ENCODE measurements at regions not wholly inside any gene's neighbourhood (a gene's known extent, or its start where the extent isn't known, plus 50 kb on each side); places are given as distances from the start of the nearest gene placed in this dataset.
"Not testable (repeated sequence)": the region's sequence is repeated elsewhere in the genome, so short reads cannot be mapped to it uniquely, and the experiment has no call there.

DNA sequence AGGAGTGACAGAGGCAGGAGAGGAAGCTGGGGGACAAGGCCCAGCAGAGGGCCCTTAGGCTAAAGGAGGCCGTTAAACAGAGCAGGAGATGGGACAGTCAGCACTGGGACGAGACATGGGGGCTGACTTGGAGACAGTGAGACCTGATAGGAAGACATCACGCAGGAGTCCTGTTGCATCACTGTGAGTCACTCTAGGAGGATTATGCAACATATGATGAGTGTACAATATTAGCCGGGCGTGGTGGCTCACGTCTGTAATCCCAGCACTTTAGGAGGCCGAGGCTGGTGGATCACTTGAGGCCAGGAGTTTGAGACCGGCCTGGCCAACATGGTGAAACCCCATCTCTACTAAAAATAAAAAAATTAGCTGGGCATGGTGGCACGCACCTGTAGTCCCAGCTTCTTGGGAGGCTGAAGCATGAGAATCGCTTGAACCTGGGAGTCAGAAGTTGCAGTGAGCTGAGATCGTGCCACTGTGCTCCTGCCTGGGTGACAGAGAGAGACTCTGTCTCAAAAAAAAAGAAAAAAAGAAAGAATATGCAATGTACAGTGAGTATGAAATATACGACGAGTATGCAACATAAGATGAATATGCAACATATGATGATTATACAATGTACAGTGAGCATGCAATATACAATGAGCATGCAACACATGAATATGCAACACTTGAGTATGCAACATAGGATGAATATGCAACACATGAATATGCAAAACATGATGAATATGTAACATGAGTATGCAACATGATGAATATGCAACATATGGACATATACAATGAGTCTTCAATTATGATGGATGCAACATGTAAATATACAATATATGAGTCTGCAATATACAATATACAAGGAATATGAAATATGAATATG, 83.3 kb upstream of the ID2 start:
- Mint-ChIP-seq H3K4me3 (no peak overlapping the region), H3K9me3 (ENCODE audit: low read depth) (no peaks in the 10 kb centered on the region), H3K4me1 (ENCODE audit: low read depth) (peaks cover 4% of the 10 kb centered on the region), H3K27me3 (no peaks in the 10 kb centered on the region), H3K36me3 (no peaks in the 10 kb centered on the region), H3K27ac (no peak overlapping the region)

DNA sequence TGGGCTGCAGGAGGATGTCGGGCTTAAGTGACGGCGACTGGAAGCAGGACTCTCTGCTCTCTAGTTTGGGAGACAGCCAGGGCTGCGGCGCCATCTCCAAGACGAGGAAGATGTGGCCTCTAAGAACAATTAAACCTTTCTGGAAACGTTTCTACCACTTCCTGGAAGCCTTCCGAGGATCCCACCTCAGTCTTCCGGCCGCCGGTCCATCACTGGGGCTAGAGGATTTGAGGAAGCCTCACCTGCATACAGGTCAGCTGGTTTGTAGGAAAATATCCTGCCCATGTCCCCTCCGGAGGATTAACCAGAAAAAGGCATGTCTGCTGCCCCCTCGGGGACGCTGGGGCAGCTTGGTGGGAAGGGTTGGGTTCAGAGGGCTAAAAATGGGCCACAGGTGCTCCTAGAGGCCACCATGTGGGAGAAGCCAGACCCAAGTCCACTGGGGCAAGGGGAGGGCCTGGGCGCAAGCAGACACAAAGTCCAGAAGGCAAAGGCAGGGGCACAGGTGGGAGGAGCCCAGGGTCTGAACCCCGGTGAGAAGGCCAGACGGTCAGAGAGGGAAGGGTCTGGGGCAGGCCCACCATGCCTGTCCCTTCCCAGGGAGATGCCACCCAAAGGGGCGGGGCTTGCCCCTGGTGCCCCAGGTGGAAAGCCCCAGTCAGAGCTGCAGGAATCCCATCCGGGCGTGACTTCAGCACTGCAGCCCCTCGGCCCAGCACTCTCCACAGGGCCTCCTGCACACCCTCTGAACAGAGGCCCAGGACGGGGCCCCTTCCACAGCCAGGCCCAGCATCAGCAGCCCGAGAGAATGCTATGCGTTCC, 82.2 kb upstream of the ID2 start:
- Mint-ChIP-seq H3K27me3 (no peaks in the 10 kb centered on the region), H3K27ac (no peak overlapping the region), H3K9me3 (ENCODE audit: low read depth) (no peaks in the 10 kb centered on the region), H3K4me3 (no peak overlapping the region), H3K4me1 (ENCODE audit: low read depth) (no peaks in the 10 kb centered on the region), H3K36me3 (no peaks in the 10 kb centered on the region)

DNA sequence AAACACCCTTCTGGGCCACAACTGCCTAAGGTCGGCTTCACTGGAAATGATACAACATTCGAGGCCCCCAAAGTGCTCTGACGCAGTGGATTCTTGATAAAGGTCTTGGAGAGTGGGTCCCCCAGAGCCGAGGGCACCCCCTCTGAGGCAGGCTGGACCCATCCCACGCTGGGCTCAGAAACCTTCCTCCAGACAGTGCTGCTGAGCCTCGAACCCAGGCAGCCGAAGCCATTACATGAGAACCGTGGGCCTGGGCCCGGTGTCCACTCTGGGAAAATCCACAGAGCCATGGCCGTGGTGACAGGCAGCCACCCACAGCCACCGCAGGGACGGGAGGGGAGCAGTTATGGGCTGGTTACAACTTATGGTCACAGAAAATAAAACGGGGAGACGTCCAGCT, 81.4 kb upstream of the ID2 start:
- Mint-ChIP-seq H3K27me3 (no peaks in the 10 kb centered on the region), H3K9me3 (ENCODE audit: low read depth) (no peaks in the 10 kb centered on the region), H3K36me3 (no peaks in the 10 kb centered on the region), H3K4me3 (no peak overlapping the region), H3K4me1 (ENCODE audit: low read depth) (no peaks in the 10 kb centered on the region), H3K27ac (no peak overlapping the region)

DNA sequence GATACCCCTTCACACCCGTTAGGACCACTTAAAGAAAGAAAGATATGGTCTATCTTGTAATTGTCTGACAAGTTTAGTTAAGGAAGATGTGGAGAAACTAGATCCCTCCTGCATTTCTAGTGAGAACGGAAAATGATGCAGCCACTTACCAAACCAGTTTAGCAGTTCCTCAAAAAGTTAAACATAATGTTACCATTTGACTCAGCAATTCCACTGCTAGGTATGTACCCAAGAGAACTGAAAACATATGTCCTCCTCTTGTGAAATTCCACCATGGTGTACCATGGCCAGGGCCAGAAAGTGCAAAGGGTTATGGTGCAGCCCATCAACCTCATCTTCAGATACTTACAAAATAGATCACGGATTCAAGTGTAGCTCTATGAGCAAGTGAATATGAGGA, 79.0 kb upstream of the ID2 start:
- Mint-ChIP-seq H3K36me3 (no peaks in the 10 kb centered on the region), H3K4me1 (ENCODE audit: low read depth) (peaks cover 2% of the 10 kb centered on the region), H3K9me3 (ENCODE audit: low read depth) (no peaks in the 10 kb centered on the region), H3K27ac (no peak overlapping the region), H3K27me3 (no peaks in the 10 kb centered on the region), H3K4me3 (no peak overlapping the region)

DNA sequence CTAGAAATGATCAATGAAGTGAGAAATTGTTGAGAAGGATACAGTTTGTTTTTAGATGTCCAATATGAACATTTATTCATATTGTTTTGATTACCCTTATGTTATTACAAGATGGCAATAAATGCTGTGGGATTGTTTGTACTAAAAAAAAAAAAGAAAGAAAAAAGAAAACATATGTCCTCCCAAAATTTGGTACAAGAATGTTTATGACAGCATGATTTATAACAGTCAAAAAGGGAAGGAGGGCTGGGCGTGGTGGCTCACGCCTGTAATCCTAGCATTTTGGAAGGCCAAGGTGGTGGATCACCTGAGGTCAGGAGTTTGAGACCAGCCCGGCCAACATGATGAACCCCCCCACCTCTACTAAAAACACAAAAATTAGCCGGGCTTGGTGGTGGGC, 78.5 kb upstream of the ID2 start:
- H3K4me1 Mint-ChIP-seq (ENCODE audit: low read depth); H3K9me3 Mint-ChIP-seq (ENCODE audit: low read depth); H3K27me3 Mint-ChIP-seq; H3K27ac Mint-ChIP-seq; H3K4me3 Mint-ChIP-seq; H3K36me3 Mint-ChIP-seq: not testable (repeated sequence)

DNA sequence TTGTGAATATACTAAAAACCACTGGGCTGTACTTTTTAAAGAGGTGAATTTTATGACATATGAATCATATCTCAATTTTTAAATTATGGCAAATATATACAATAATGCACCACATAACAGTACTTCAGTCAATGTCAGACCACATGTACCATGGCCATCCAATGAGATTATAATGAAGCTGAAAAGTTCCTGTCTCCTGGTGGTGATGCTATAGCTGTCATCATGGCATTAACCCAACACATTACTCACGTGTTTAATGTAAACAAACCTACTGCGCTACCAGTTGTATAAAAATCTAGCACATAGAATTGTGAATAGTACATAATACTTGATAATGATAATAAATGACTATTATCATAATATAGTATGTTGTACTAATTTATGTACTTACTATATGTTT, 77.6 kb upstream of the ID2 start:
- Mint-ChIP-seq H3K36me3 (no peaks in the 10 kb centered on the region), H3K27ac (no peak overlapping the region), H3K9me3 (ENCODE audit: low read depth) (no peaks in the 10 kb centered on the region), H3K27me3 (no peaks in the 10 kb centered on the region), H3K4me3 (no peak overlapping the region), H3K4me1 (ENCODE audit: low read depth) (peaks cover 11% of the 10 kb centered on the region)

DNA sequence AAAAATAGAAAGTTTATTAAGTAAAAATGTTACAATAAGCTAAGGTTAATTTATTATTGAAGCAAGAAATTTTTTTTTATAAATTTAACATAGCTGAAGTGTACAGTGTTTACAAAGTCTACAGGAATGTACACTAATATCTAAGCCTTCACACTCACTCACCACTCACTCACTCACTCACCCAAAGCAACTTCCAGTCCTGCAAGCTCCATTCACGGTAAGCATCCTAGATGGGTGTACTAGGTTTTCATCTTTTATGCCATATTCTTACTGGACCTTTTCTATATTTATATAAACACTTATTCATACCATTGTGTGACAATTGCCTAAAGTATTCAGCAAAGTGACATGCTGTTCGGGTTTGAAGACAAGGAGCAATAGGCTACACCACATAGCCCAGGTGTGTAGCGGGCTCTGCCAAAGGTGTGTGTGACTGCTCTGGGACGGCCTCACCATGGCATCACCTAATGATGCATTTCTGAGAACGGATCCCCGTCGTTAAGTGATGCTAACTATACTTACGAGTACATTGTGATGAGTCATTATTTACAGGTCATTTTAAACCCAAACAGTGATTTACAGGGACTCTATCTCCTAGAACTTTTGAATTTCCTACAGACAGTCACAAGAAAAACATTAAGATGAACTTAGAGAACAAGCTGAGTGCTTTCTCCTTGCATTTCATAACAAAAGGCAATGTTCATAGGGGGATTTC, 76.3 kb upstream of the ID2 start:
- no peaks in the 10 kb centered on the region for H3K27me3 Mint-ChIP-seq
- no peak overlapping the region for H3K4me3 Mint-ChIP-seq
- no peaks in the 10 kb centered on the region for H3K9me3 Mint-ChIP-seq (ENCODE audit: low read depth)

DNA sequence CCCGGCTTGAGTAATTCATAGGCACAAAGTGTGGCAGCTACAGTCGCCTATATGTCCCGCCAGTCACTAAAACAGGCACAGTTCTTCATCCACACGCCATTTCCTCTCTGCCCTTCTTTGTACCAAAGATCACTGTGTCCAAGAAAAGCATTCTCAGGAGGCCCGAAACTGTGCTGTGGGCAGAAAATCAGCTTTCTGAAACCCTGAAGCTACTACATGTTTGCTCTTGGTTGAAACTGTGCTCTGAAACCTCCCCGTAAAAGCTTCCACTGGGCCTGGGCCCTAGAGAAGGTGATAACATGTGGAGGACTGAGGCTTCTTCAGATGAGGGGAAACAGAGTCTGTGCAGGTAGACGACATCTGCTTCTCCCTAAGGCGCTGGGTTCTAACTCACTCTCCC, 75.6 kb upstream of the ID2 start:
- Mint-ChIP-seq H3K27ac (no peak overlapping the region), H3K4me1 (ENCODE audit: low read depth) (peaks cover 14% of the 10 kb centered on the region), H3K27me3 (no peaks in the 10 kb centered on the region), H3K9me3 (ENCODE audit: low read depth) (no peaks in the 10 kb centered on the region), H3K4me3 (no peak overlapping the region), H3K36me3 (peaks cover 2% of the 10 kb centered on the region)

More for the DNA sequence above, 76.3 kb upstream of the ID2 start:
- no peak overlapping the region for H3K27ac Mint-ChIP-seq
- peaks cover 11% of the 10 kb centered on the region for H3K4me1 Mint-ChIP-seq (ENCODE audit: low read depth)
- no peaks in the 10 kb centered on the region for H3K36me3 Mint-ChIP-seq

DNA sequence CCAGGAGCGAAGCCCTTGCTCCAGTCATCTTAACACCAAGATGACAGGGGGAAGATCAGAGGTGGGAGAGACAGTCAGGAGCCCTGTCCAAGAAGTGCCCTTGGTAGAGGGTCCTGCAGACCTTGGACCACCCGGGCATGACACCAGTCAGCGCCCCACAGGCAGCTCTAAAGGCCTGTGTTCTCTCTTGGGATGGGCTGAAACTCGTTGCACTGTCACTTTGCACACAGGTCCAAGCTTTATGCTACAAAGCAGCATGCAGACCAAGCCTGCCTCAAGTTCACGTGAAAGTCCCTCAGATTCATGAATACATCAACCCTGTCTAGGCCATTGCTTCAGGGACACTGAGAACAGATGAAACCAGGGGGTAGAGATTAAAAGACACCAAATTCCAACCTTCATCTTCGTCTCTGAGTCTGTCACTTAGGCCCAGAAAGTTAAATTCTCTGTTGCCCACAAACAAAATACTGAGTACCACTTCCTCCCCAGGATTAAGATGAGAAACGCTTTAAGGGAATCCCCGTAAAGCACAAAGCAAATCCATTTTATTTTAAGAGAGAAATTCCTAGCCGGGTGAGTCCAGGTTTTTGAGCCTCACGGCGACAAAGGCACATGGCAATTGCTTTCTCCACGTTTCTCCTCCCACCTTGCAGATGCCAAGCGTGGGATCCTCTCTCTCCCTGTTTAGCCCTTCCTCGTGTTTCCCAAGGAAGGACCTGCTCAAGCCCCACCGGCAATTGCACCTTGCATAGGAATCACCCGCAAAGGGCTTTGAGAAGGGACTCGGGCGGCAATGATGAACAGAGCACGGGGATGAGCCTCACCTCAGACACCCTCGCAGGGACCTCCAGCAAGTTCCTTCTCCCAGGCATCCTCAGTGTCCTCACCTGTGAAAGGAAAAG, 75.0 kb upstream of the ID2 start:
- Mint-ChIP-seq H3K4me3 (no peak overlapping the region), H3K27me3 (no peaks in the 10 kb centered on the region), H3K4me1 (ENCODE audit: low read depth) (peaks cover 14% of the 10 kb centered on the region), H3K27ac (no peak overlapping the region), H3K9me3 (ENCODE audit: low read depth) (no peaks in the 10 kb centered on the region), H3K36me3 (peaks cover 2% of the 10 kb centered on the region)

DNA sequence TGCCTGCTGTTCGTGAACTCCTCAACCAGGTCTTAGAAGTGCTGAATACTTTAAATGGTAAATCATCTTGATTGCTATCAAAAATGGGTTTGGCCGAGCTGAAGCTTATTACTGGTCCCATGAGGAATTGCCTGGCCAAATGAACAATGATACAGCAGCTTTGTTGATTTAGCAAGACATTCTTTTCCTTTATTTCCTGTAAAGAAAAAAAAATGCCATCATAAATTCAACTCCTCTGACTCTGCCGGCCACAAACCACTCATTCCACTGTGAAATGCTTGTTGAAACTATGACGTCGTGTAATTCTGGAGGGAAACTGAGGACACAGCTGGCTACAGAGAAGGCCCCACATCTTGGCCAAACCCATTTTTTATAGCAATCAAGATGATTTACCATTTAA, 74.2 kb upstream of the ID2 start:
- H3K4me3 Mint-ChIP-seq = no peak overlapping the region
- H3K4me1 Mint-ChIP-seq (ENCODE audit: low read depth) = peaks cover 14% of the 10 kb centered on the region
- no peaks in the 10 kb centered on the region for H3K27me3 Mint-ChIP-seq
- H3K9me3 Mint-ChIP-seq (ENCODE audit: low read depth) = no peaks in the 10 kb centered on the region
- no peak overlapping the region for H3K27ac Mint-ChIP-seq
- peaks cover 2% of the 10 kb centered on the region for H3K36me3 Mint-ChIP-seq

DNA sequence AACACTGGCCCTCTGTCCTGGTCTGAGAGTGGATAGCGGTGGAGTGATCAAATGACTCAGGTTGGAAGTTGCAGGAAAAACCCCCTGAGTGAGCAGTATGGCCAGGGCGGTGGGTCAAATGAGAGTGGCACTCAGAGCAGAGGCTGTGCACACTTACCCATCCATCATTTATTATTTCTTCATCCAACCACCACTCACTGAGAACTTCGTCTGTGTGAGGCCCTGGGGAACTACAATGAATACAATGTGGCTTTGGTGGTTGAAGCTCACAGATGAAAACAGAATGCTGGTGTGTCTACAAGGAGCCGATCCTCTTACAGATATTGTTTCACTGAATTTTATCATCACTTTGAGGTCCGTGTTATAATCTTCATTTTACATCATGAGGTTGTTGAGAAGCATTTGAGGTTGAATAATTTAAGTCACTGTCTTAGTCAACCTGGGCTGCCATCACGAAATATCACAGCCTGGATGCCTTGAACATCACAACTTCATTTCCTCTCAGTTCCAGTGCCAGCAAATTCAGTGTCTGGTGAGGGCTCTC, 73.4 kb upstream of the ID2 start:
- peaks cover 2% of the 10 kb centered on the region for H3K27me3 Mint-ChIP-seq
- H3K36me3 Mint-ChIP-seq = peaks cover 2% of the 10 kb centered on the region
- peak overlapping the region; percentile 62 for H3K27ac Mint-ChIP-seq
- peak overlapping the region; percentile 20 for H3K4me3 Mint-ChIP-seq
- H3K4me1 Mint-ChIP-seq (ENCODE audit: low read depth) = peaks cover 18% of the 10 kb centered on the region
- no peaks in the 10 kb centered on the region for H3K9me3 Mint-ChIP-seq (ENCODE audit: low read depth)

DNA sequence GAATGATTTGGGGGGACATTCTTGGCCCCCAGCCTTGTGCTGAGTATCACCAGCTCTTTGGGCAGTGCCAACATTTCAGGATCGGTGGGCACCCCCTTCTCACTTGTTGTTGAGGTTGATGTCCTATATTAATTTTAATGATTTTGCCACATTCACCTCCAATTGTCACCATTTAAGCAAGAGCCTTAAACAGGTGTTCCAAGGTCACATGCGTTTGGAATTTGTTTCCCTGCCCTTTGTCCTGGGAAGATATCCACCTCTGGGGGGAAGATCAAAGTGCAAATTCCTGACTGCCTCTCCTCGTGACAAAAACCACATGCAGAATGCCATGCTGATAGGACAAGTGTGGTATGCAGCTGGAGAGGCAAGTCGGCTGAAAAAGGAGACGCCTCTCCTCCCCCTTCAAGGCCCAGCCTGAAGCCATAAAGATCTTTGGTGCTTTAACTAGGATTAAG, 72.5 kb upstream of the ID2 start:
- Mint-ChIP-seq H3K27me3 (peaks cover 2% of the 10 kb centered on the region), H3K4me3 (no peak overlapping the region), H3K36me3 (peaks cover 2% of the 10 kb centered on the region), H3K4me1 (ENCODE audit: low read depth) (peaks cover 18% of the 10 kb centered on the region), H3K27ac (peak overlapping the region; percentile 62), H3K9me3 (ENCODE audit: low read depth) (no peaks in the 10 kb centered on the region)

DNA sequence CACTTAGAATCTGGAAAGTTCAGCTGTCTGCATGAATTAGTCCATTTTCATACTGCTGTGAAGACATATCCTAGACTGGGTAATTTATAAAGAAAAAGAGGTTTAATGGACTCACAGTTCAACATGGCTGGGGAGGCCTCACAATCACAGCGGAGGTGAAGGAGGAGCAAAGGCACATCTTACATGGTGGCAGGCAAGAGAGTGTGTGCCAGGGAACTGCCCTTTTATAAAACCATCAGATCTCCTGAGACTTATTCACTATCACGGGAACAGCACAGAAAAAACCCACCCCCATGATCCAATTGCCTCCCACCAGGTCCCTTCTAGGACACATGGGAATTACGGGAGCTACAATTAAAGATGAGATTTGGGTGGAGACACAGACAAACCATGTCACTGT, 71.1 kb upstream of the ID2 start:
- peaks cover 18% of the 10 kb centered on the region for H3K4me1 Mint-ChIP-seq (ENCODE audit: low read depth)
- H3K27ac Mint-ChIP-seq; H3K27me3 Mint-ChIP-seq; H3K4me3 Mint-ChIP-seq; H3K36me3 Mint-ChIP-seq; H3K9me3 Mint-ChIP-seq (ENCODE audit: low read depth): not testable (repeated sequence)

DNA sequence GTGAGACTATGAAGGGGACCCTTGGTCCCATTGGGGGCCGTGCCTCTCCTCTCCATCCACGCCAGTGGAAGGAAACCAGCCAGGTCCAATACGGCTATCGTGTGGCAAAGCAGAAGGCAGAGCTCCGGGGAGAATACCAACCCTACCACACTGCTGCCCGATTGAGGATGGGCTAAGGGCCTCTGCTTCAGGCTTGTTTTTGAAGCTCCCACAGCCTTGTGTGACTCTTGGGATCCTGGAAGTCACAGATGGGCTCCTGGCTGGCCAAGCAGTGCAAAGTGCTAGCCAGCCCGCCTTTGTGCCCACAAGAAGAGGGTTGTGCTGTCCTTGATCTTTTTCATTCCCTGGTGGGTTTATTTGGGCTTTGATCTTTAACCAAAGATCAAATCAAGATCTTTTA, 70.6 kb upstream of the ID2 start:
- H3K27ac Mint-ChIP-seq = no peak overlapping the region
- H3K4me3 Mint-ChIP-seq = no peak overlapping the region
- H3K9me3 Mint-ChIP-seq (ENCODE audit: low read depth) = no peaks in the 10 kb centered on the region
- H3K27me3 Mint-ChIP-seq = peaks cover 2% of the 10 kb centered on the region
- H3K4me1 Mint-ChIP-seq (ENCODE audit: low read depth) = peaks cover 18% of the 10 kb centered on the region
- peaks cover 2% of the 10 kb centered on the region for H3K36me3 Mint-ChIP-seq
